IMR-90 (cell line): ENCODE measurements at regions not wholly inside any gene's neighbourhood (a gene's known extent, or its start where the extent isn't known, plus 50 kb on each side); places are given as distances from the start of the nearest gene placed in this dataset.

Source experiments
- ATAC-seq: fragments of 200-7000 bp; cut with Tn5 transposase; 2 replicates; pipeline ENCODE4 v1.9.1; 2020; ENCODE audit warnings: low read depth, mild to moderate bottlenecking, moderate library complexity
- BruUV-seq: library from RNA; stranded (reverse); fragments of 400-500 nt; replicated peaks from 2 replicates; lab custom pipeline; 2021; lab: Mats Ljungman, UMichigan
- CTCF ChIA-PET: fragments of 300-600 bp; formaldehyde crosslinking; extraction: SDS; loops from one replicate; lab custom pipeline; 2021; ENCODE audit warnings: antibody characterized with exemption; lab: Yijun Ruan, JAX
- POLR2A ChIA-PET: fragments of 300-600 bp; sonication (Branson Sonifier 250); formaldehyde crosslinking; loops from one replicate; lab custom pipeline; 2022; ENCODE audit warnings: antibody characterized with exemption; ENCODE audit not compliant: unreplicated experiment; lab: Charles Lee
- DNase-seq: peaks from one replicate; pipeline ENCODE4 v3.0.0; 2013
- H2AFZ ChIP-seq: replicated peaks from 2 replicates; pipeline ENCODE3; 2013; ENCODE audit warnings: low read length, mild to moderate bottlenecking; ENCODE audit not compliant: poor library complexity
- H2AK5ac ChIP-seq: 2 replicates; pipeline ENCODE4 v1.6.1; 2013; ENCODE audit warnings: low read depth, low read length, inconsistent platforms
- H2AK9ac ChIP-seq: replicated peaks from 2 replicates; pipeline ENCODE3; 2013; ENCODE audit warnings: mild to moderate bottlenecking, low read depth, low read length, moderate library complexity; ENCODE audit not compliant: poor library complexity
- H2BK120ac ChIP-seq: 2 replicates; pipeline ENCODE4 v1.6.1; 2013; ENCODE audit warnings: low read depth, low read length, inconsistent platforms
- H2BK15ac ChIP-seq: 3 replicates; pipeline ENCODE4 v1.6.1; 2013; ENCODE audit warnings: low read depth, low read length, inconsistent platforms
- H2BK20ac ChIP-seq: 2 replicates; pipeline ENCODE4 v1.6.1; 2013; ENCODE audit warnings: low read depth, mild to moderate bottlenecking, inconsistent platforms, low read length, moderate library complexity
- H2BK5ac ChIP-seq: 2 replicates; pipeline ENCODE4 v1.6.1; 2013; ENCODE audit warnings: mild to moderate bottlenecking, low read depth, low read length, inconsistent platforms; ENCODE audit not compliant: poor library complexity, severe bottlenecking
- H3K14ac ChIP-seq: replicated peaks from 2 replicates; pipeline ENCODE4 v1.6.1; 2013; ENCODE audit warnings: low read depth, low read length, inconsistent platforms
- H3K18ac ChIP-seq: 2 replicates; pipeline ENCODE4 v1.6.1; 2013; ENCODE audit warnings: low read depth, low read length, control low read depth
- H3K23ac ChIP-seq: 2 replicates; pipeline ENCODE4 v1.6.1; 2013; ENCODE audit warnings: low read depth, low read length, inconsistent platforms
- H3K27ac ChIP-seq: 2 replicates; pipeline ENCODE4 v1.5.1; 2013; ENCODE audit warnings: mild to moderate bottlenecking, control low read depth, low read length; ENCODE audit not compliant: insufficient read depth
- H3K27me3 ChIP-seq: 2 replicates; pipeline ENCODE4 v1.6.1; 2013; ENCODE audit warnings: low read length; ENCODE audit not compliant: control insufficient read depth, insufficient read depth
- H3K36me3 ChIP-seq: 2 replicates; pipeline ENCODE4 v1.6.1; 2013; ENCODE audit warnings: low read length, mixed read lengths; ENCODE audit not compliant: control insufficient read depth, insufficient read depth
- H3K4ac ChIP-seq: 2 replicates; pipeline ENCODE4 v1.6.1; 2013; ENCODE audit warnings: low read depth, low read length, inconsistent platforms
- H3K4me1 ChIP-seq: 2 replicates; pipeline ENCODE4 v1.6.1; 2013; ENCODE audit warnings: low read length, mixed read lengths; ENCODE audit not compliant: control insufficient read depth, insufficient read depth
- H3K4me2 ChIP-seq: 2 replicates; pipeline ENCODE4 v1.6.1; 2013; ENCODE audit warnings: low read depth, mild to moderate bottlenecking, control low read depth, low read length, moderate library complexity
- H3K4me3 ChIP-seq: 2 replicates; pipeline ENCODE4 v1.5.1; 2013; ENCODE audit warnings: low read depth, mild to moderate bottlenecking, control low read depth, low read length, moderate library complexity; ENCODE audit not compliant: insufficient read depth
- H3K56ac ChIP-seq: 2 replicates; pipeline ENCODE4 v1.6.1; 2013; ENCODE audit warnings: low read length, inconsistent platforms; ENCODE audit not compliant: insufficient read depth; ENCODE audit errors: extremely low read depth
- H3K79me1 ChIP-seq, 2 experiments: 2 replicates each; pipeline ENCODE4 v1.6.1; 2013; ENCODE audit warnings: low read length in 2 of 2, inconsistent platforms in 1 of 2, low read depth in 1 of 2
- H3K9ac ChIP-seq: 2 replicates; pipeline ENCODE4 v1.6.1; 2013; ENCODE audit warnings: low read depth, low read length, control low read depth
- H3K9me1 ChIP-seq: 2 replicates; pipeline ENCODE4 v1.6.1; 2013; ENCODE audit warnings: low read length, inconsistent platforms; ENCODE audit not compliant: insufficient read depth
- H3K9me3 ChIP-seq: 2 replicates; pipeline ENCODE4 v1.6.1; 2013; ENCODE audit warnings: low read length; ENCODE audit not compliant: control insufficient read depth, insufficient read depth
- H4K20me1 ChIP-seq: 2 replicates; pipeline ENCODE4 v1.6.1; 2013; ENCODE audit warnings: low read length, inconsistent platforms; ENCODE audit not compliant: insufficient read depth
- H4K5ac ChIP-seq: 2 replicates; pipeline ENCODE4 v1.6.1; 2013; ENCODE audit warnings: mild to moderate bottlenecking, low read depth, low read length, control low read depth
- H4K8ac ChIP-seq, 2 experiments: 2 replicates each; pipeline ENCODE4 v1.6.1; 2013; ENCODE audit warnings: low read depth in 2 of 2, low read length in 2 of 2, control low read depth in 1 of 2, inconsistent platforms in 1 of 2
- H4K91ac ChIP-seq: 2 replicates; pipeline ENCODE4 v1.6.1; 2013; ENCODE audit warnings: low read depth, low read length, inconsistent platforms; ENCODE audit not compliant: insufficient read depth
- CHD1 ChIP-seq: IDR thresholded peaks from 2 replicates; pipeline ENCODE4 v1.6.1; 2012; ENCODE audit warnings: low read depth, low read length, improper control_type of control experiment
- MAZ ChIP-seq: IDR thresholded peaks from 2 replicates; pipeline ENCODE4 v1.6.1; 2012; ENCODE audit warnings: low read depth, mild to moderate bottlenecking, low read length, improper control_type of control experiment, moderate library complexity, borderline replicate concordance
- MXI1 ChIP-seq: IDR thresholded peaks from 2 replicates; pipeline ENCODE4 v1.6.1; 2012; ENCODE audit warnings: low read depth, mild to moderate bottlenecking, low read length, moderate library complexity, borderline replicate concordance
- NFE2L2 ChIP-seq: fragments of 150-350 bp; IDR thresholded peaks from 2 replicates; pipeline ENCODE4 v1.6.1; 2016; ENCODE audit warnings: low read depth, mild to moderate bottlenecking, low read length
- POLR2A ChIP-seq: IDR thresholded peaks from 2 replicates; pipeline ENCODE4 v1.6.1; 2012; ENCODE audit warnings: mild to moderate bottlenecking, low read depth, low read length
- RAD21 ChIP-seq: IDR thresholded peaks from 2 replicates; pipeline ENCODE4 v1.6.1; 2012; ENCODE audit warnings: low read length, improper control_type of control experiment
- RCOR1 ChIP-seq: IDR thresholded peaks from 2 replicates; pipeline ENCODE4 v1.6.1; 2012; ENCODE audit warnings: mild to moderate bottlenecking, low read length, improper control_type of control experiment; ENCODE audit not compliant: insufficient replicate concordance
- SMC3 ChIP-seq: fragments of 150-350 bp; IDR thresholded peaks from 2 replicates; pipeline ENCODE4 v1.6.1; 2016; ENCODE audit warnings: low read depth, mild to moderate bottlenecking, antibody characterized with exemption, low read length, moderate library complexity
- WGBS, 2 experiments: methylation state at CpG; one replicate each; pipeline versions ENCODE4 v1.1.5 to v1.1.7; 2013; ENCODE audit warnings: missing lambda C conversion rate in 2 of 2; ENCODE audit not compliant: insufficient read length in 1 of 2; ENCODE audit errors: extremely low coverage in 2 of 2; 5-methylcytosine and 5-hydroxymethylcytosine counted together
- dilution Hi-C: fragments of 300-500 bp; cut with HindIII; formaldehyde crosslinking; loops from one replicate; pipeline ENCODE4 v1.14.3; 2018; ENCODE audit warnings: low sequenced_read_pairs; ENCODE audit not compliant: unreplicated experiment
- in situ Hi-C: fragments of 300-500 bp; cut with MboI; formaldehyde crosslinking; loops from 3 replicates; pipeline ENCODE4 v1.14.3; 2019; ENCODE audit warnings: low sequenced_read_pairs, inconsistent platforms, mixed read lengths
- intact Hi-C: fragments of 100-400 bp; cut with micrococcal nuclease; formaldehyde crosslinking; loops from 2 replicates; pipeline ENCODE4 v1.10.0; 2022
- TF ChIP-seq, protein P1 (sequence below): fragments of 150-350 bp; IDR thresholded peaks from 2 replicates; pipeline ENCODE4 v1.6.1; 2017; ENCODE audit warnings: mild to moderate bottlenecking, antibody characterized with exemption, low read length, low read depth
- TF ChIP-seq, protein P2 (sequence below): fragments of 150-350 bp; IDR thresholded peaks from 2 replicates; pipeline ENCODE4 v1.6.1; 2016; ENCODE audit warnings: low read depth, mild to moderate bottlenecking, low read length, moderate library complexity, borderline replicate concordance
- TF ChIP-seq, protein P3 (sequence below): conservative IDR thresholded peaks from 2 replicates; pipeline ENCODE4 v1.5.1; 2012; ENCODE audit warnings: mild to moderate bottlenecking, low read depth, low read length, improper control_type of control experiment

DNA sequence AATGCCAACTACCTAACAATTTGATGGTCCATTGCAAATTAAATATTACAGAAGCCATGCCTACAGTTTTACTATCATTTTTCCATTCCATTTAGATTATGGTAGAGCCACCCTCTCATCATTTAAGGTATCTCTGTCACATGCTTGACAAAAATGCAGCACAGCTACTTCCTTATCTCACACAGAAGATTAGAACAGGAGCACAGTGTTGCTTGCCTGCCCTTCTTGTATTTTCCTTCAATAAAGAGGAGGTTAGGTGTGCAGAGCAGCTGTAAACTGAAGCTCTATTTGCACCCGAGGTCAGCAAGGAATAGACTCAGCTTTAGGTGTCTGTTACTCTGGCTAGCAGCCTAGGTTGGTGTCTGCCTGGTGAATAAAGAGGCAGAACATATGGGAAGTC lies 51.5 kb upstream of the ATP10B start:
- H4K20me1 ChIP-seq, result no peaks in the 10 kb centered on the region
- H3K23ac ChIP-seq, result no peak overlapping the region
- H3K56ac ChIP-seq, result no peak overlapping the region
- no peak overlapping the region for H3K18ac ChIP-seq
- H2AFZ ChIP-seq, result no peak overlapping the region
- TF ChIP-seq CHD1 (no peak), SMC3 (no peak), MAZ (no peak), POLR2A (no peak), RCOR1 (no peak), NFE2L2 (no peak), RAD21 (no peak), MXI1 (no peak)
- TF ChIP-seq, protein P1, sequence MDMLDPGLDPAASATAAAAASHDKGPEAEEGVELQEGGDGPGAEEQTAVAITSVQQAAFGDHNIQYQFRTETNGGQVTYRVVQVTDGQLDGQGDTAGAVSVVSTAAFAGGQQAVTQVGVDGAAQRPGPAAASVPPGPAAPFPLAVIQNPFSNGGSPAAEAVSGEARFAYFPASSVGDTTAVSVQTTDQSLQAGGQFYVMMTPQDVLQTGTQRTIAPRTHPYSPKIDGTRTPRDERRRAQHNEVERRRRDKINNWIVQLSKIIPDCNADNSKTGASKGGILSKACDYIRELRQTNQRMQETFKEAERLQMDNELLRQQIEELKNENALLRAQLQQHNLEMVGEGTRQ, result no peak
- TF ChIP-seq, protein P2, sequence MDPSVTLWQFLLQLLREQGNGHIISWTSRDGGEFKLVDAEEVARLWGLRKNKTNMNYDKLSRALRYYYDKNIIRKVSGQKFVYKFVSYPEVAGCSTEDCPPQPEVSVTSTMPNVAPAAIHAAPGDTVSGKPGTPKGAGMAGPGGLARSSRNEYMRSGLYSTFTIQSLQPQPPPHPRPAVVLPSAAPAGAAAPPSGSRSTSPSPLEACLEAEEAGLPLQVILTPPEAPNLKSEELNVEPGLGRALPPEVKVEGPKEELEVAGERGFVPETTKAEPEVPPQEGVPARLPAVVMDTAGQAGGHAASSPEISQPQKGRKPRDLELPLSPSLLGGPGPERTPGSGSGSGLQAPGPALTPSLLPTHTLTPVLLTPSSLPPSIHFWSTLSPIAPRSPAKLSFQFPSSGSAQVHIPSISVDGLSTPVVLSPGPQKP, result no peak
- TF ChIP-seq, protein P3, sequence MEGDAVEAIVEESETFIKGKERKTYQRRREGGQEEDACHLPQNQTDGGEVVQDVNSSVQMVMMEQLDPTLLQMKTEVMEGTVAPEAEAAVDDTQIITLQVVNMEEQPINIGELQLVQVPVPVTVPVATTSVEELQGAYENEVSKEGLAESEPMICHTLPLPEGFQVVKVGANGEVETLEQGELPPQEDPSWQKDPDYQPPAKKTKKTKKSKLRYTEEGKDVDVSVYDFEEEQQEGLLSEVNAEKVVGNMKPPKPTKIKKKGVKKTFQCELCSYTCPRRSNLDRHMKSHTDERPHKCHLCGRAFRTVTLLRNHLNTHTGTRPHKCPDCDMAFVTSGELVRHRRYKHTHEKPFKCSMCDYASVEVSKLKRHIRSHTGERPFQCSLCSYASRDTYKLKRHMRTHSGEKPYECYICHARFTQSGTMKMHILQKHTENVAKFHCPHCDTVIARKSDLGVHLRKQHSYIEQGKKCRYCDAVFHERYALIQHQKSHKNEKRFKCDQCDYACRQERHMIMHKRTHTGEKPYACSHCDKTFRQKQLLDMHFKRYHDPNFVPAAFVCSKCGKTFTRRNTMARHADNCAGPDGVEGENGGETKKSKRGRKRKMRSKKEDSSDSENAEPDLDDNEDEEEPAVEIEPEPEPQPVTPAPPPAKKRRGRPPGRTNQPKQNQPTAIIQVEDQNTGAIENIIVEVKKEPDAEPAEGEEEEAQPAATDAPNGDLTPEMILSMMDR, result no peak
- no peaks in the 10 kb centered on the region for H3K79me1 ChIP-seq
- in situ Hi-C loops, result no loop called here
- H2BK20ac ChIP-seq, result no peak overlapping the region
- no peak for DNase-seq
- H3K14ac ChIP-seq, result no peak overlapping the region
- H3K4me3 ChIP-seq, result no peak overlapping the region
- H3K9me3 ChIP-seq, result peaks cover 16% of the 10 kb centered on the region
- no peak overlapping the region for H3K9ac ChIP-seq
- H3K27ac ChIP-seq, result no peak overlapping the region
- no peak overlapping the region for H4K5ac ChIP-seq
- H2BK120ac ChIP-seq, result no peak overlapping the region
- H2BK5ac ChIP-seq, result no peak overlapping the region
- dilution Hi-C loops, result no loop called here
- no peaks in the 10 kb centered on the region for H3K9me1 ChIP-seq
- POLR2A ChIA-PET, result no interaction called here
- BruUV-seq, result no TSS peak
- H2BK15ac ChIP-seq, result no peak overlapping the region
- CTCF ChIA-PET, result interaction anchor here (1.1 kb wide), 1 partner anchor 9 kb away, joined by 4 read pairs; no protein-coding TSS in a partner anchor
- H3K36me3 ChIP-seq, result no peaks in the 10 kb centered on the region
- intact Hi-C loops, result no loop called here
- no peak for ATAC-seq
- no peak overlapping the region for H3K4me2 ChIP-seq
- no peaks in the 10 kb centered on the region for H3K27me3 ChIP-seq
- no peak overlapping the region for H2AK5ac ChIP-seq
- H4K91ac ChIP-seq, result no peak overlapping the region
- H3K4ac ChIP-seq, result no peak overlapping the region
- H4K8ac ChIP-seq, result no peak overlapping the region
- H2AK9ac ChIP-seq, result no peak overlapping the region
- WGBS, 2 experiments, result no CpG with 5 or more reads among the region's 1 CpG
- no peaks in the 10 kb centered on the region for H3K4me1 ChIP-seq
